HG03139 (cell line): ENCODE measurements at regions not wholly inside any gene's neighbourhood (a gene's known extent, or its start where the extent isn't known, plus 50 kb on each side); places are given as distances from the start of the nearest gene placed in this dataset.
"Not testable (repeated sequence)": the region's sequence is repeated elsewhere in the genome, so short reads cannot be mapped to it uniquely, and the experiment has no call there.

Source experiments
- ATAC-seq: cut with Tn5 transposase; IDR thresholded peaks from one replicate; pipeline ENCODE4 v1.9.1; 2021; ENCODE audit not compliant: unreplicated experiment

DNA sequence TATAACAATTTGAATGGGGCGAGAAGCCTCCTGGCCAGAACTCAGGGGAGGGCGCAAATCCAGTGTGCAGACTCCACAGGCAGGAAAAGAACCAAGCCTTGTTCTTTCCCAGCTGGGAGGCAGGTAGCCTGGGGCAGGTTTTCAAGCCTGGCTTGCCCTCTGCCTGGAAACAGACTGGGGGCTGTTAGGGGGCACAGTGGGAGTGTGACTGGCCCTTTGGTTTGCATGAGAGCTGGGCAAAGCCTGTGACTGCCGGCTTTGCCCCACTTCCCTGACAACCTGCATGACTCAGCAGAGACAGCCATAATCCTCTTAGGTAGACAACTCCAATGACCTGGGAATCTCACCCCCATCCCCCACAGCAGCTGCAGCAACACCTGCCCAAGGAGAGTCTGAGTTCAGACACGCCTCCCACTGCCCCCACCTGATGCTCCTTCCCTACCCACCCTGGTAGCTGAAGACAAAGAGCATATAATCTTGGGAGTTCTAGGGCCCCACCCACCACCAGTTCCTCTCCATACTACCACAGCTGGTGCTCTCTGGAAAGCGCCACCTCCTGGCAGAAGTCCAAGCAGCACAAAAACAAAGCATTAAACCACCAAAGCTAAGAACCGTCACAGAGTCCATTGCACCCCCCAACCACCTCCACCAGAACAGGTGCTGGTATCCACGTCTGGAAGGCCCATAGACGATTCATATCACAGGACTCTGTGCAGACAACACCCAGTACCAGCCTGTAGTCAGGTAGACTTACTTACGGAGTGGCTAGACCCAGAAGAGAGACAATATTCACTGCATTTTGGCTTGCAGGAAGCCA, 402.5 kb downstream of the STK39 start:
- ATAC-seq = no peak

DNA sequence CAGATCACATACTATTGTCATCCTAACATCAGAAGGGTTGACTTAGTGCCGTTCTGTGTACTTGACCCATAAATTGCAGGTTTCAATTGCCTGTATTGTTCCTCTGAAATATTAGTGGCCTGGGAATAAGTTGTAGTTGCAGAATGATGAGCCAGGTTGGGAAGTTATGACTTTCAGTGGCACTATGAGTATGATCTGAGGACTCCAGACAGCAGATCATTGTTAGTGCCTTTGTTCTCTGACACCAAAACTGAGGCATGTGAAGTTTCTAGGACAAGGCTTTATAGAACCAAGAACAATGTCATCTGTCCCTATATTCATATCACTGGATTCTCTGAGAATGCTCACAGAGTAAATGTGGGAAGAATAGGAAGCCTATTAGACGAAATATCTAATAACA, 403.7 kb downstream of the STK39 start:
- ATAC-seq = no peak

DNA sequence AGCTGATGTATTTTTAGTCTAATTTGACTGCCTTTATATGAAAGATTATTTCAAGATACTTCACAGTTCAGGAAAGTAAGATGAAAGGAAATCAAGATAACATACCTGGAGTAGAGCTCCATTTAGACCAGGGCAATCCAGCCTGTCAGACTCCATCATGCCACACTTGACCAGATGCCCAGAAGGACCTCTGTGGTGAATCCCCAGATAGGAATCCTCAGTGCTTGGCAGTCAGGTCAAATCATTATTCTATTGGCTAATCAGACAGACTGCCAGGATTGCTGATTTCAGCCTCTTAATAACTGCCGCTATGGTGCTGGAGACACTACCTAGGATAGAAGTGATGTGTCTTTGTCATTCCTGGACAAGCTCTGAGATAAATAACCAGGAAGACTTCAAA, 404.2 kb downstream of the STK39 start:
- ATAC-seq = no peak

DNA sequence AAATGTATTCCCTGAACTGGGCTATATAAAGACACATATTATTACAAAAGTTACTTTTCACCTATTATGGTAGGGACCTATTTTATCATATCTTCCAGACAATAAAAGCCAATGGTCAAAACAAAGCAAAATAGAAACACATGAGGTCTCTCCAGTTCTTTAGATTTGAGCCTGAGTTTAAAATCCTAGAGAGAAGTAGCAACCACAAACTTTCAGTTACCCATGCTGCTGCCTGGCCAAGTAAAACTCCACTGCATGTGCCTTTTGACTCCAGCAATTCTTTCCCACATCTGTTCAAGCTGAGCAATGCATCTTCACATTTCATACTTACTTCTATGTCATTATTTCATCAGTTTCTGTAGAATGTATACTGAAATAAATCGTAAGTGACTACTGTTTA, 405.3 kb downstream of the STK39 start:
- peak; percentile 61 for ATAC-seq

DNA sequence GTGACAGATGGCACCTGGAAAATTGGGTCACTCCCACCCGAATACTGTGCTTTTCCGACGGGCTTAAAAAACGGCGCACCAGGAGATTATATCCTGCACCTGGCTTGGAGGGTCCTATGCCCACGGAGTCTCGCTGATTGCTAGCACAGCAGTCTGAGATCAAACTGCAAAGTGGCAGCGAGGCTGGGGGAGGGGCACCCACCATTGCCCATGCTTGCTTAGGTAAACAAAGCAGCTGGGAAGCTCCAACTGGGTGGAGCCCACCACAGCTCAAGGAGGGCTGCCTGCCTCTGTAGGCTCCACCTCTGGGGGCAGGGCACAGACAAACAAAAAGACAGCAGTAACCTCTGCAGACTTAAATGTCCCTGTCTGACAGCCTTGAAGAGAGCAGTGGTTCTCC, 412.1 kb downstream of the STK39 start:
- ATAC-seq = not testable (repeated sequence)

DNA sequence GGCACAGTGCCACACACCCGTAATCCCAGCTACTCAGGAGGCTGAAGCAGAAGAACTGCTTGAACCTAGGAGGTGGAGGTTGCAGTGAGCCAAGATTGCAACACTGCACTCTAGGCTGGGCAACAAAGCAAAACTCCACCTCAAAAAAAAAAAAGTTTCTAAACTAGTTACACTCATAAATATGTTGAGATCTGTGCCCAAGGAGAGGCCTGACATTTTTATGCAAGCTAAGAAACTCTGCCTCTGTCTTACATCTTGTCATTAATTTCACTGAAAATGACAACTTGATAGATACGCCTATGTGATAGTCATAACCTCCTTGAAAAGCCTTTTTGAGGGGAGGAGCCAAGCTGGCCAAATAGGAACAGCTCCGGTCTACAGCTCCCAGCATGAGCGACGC, 412.7 kb downstream of the STK39 start:
- no peak for ATAC-seq

DNA sequence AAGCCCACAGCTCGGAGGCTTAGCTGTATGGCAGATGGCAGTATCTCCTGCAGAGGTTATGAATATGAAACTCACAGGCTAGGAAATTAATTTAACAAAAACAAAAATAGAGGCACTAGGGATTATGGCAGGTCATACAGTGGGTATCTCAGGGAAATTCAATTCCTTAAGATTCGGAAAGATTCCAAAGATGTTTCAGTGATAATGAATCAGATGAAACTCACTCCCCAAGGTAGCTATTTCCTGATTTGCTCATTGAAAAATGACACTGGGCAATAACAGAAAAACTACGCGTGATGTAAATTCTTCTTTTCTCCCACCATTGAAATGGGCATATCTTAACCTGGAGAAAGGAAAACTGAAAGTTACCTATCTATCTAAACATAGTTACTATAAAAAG, 414.1 kb downstream of the STK39 start:
- no peak for ATAC-seq

DNA sequence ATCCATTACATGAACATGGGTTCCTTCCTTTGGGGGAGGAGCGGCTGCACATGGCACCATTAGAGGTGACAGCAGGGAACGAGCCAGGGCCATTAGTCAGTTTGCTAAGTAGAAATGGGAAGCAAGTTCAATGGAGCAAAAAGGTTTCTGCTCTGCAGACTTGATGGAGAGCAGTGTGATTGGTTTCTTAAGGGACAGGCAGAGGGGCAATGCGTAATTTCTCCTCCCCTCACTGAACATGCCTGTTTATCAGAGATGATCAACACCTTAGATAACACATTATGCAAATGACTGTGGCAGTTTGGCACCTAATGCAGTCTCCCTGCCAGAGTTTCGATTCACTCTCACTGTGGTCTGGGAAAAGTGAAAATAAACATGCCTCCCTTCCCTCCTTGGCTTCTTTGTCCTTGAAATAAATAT, 414.5 kb downstream of the STK39 start:
- no peak for ATAC-seq

DNA sequence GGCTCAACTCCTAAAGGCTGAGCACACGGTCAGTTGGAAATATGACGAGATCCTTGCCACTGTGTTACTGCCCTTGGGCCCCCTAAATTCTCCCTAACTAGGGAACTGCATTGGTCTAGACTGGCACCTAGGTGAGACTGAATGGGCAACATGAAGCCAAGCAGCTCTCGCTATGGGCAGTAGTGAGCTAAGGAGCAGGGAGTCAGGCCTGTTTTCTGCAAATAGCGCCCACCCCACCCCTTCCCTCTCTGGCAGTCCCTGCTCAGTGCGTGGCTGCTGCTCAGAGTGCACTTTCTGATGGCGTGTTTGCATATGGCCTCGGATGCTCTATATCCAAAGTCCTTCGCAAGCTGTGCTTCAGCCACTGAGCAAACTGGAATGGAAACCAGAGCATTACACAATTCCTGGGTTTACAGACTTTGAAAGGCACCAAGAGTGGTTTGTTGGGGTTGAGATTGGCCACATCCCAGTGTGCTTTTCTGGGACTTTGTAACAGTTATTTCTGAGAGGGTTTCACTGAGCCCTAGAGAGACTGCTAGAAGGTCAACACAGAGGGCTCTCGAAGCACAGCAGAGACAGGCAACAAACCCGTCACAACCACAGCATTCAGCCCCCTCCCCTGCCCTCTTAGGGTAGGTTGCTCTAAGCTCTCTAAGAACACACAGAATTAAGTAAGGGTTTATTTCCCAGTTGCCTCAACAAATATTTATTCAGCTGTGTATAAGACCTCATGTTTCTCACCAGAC, 419.9 kb downstream of the STK39 start:
- no peak for ATAC-seq

DNA sequence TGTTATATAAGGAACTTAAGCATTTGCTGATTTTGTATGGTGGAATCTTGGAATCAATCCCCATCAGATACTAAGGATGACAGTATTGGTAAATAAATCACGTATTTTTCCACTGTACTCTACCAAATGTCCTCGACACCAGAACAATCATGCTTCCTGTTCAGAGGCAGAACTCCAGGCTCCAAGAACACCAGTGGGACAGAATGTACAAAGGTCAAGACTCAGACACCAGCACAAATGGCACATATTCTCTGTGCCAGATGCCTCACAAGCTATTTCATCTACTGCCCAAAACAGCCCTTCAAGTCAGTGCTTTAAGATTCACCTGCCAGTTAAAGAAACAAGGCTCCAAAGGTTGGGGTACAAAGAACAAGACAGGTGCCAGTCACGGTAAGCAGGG, 420.5 kb downstream of the STK39 start:
- ATAC-seq = no peak

DNA sequence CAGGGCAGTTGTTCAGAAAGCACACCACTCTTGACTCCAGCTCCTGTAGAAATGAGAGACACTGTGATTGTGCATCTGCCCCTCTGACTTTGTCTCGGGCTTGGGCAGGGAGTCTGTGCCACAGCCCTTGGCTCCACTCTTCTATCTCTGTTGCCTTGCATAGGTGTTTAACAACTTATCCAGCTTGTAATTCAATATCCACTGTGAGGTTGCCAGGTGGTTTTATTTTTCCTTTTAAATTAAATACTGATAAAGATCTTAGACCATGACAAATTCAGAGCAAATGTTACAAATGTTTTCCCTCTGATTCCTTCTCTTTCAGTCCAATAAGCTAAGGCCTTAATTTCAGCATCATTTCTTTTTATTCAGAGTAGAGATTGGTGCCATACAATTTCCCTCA, 421.7 kb downstream of the STK39 start:
- no peak for ATAC-seq

DNA sequence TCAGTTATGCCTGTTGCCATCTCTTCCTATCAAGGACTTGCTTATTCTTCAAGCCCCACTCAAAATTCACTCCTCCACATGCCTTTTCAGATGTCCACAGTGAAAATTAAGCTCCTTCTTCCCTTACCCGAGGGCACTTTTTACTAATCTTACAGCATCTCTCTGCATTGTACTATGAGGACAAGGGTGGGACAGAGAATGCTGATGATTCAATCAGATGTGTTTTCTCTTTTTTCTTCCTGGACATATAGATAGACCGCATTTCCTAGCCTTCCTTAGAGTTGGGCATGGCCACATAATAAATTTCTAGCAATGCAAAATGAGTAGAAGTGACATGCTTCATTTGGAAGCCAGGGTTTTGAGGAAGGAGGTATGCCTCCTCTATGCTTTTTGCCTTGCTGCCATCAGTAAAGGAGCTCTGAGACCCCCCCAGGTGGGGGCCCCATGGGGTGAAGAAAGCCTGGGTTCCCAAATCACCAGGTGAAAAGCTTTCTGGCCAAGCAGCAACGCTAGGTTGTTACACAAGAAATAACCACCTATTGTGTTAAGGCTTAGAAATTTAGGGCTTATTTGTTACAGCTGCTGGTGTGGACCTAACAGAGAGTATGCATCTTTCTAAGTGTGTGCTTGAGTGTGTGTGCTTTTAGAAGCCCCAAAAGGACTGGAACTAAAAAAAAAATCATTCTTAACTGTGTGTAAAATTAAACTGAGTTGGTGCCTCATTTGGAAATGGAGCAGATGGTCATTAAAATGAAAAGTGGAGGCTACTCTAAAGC, 424.5 kb downstream of the STK39 start:
- no peak for ATAC-seq

DNA sequence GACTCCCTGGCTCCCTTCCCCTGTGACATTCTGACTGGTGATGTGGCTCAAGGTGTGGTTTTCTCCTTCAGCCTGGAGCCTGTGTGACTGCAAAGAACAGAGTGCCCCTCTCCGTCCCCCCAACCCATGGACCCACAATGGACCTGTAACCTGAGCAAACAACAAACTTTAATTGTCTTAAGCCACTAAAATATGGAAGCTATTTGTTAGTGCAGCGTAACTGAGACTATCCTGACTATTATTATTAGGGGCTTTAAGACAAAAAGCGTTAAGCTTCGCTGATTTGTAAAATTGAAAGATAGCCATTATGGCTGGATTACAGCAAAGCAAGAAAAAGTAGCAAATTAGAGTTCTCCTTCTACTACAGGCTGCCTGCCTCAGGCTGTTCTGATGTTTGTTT, 426.9 kb downstream of the STK39 start:
- no peak for ATAC-seq

DNA sequence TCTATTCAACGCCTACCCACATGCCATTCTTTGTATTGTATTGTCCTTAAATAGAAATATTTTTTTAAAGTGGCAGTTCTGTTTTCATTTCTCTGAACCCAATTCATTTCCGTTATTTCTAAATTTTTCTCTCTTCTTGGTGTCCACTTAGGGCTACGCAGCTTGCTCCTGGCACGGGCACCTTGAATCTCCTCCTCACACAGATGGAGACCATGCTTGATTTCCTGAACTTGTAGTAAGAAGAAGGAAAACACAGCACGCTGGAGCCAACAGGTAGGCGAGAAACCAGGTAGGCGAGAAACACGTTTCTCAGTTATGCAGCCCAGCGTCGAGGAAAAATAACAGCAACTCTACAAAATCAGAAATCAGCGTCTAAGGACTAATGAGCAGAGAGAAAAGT, 428.9 kb downstream of the STK39 start:
- no peak for ATAC-seq

DNA sequence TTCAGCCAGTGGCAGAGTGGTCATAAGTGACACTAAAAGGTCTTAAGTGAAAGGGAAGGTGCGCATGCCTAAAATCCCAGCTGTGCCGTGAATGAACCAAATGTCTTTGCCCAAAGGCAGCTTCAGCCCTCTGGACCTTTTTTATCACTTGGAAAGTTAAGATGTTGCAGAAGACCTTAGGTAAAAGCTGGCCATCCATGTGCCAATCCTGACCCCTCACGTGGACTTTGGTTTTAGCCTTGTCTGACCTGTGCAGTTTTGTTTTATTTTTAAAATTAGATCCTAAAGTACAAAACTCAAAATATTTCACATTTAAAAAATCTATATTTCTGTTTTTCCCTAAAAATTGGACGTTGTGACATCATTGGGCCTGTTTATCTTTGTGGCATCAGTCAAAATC, 429.5 kb downstream of the STK39 start:
- ATAC-seq = no peak

DNA sequence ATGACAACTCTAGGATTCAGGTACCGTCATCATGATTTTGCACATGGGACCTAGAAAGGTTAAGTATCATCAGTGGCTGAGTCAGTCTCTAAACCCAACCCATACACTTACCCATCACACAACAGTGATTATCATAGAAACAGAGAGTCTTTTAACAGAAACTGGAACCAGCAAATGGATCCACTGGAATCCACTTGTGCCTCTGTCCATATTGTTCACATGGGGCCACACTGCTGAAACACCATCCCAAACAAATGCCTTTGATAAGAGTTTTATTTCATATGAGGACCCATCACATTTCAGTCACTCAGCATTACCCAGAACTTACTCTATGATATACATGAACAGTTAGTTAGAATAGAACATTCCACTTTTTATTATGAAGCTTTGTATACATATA, 430.0 kb downstream of the STK39 start:
- no peak for ATAC-seq

DNA sequence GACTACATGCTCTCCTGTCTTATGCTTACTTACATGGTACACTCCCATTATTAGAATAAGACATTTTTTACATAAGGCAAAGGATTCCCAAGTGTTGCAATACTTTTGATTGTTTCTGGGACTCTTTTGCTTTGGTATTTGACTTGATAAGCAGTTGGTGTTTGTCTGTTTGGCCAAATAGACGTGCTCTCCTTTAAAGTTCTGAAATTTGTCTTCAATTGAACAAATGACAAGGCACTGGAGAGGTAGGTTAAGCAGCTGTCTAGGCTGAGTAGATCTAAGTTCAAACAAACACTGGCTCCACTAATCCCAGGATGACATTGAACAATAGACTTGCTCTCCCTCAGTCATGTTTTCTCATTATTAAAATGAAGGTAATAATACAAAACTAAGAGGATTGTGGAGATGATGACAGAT, 430.5 kb downstream of the STK39 start:
- ATAC-seq = no peak

DNA sequence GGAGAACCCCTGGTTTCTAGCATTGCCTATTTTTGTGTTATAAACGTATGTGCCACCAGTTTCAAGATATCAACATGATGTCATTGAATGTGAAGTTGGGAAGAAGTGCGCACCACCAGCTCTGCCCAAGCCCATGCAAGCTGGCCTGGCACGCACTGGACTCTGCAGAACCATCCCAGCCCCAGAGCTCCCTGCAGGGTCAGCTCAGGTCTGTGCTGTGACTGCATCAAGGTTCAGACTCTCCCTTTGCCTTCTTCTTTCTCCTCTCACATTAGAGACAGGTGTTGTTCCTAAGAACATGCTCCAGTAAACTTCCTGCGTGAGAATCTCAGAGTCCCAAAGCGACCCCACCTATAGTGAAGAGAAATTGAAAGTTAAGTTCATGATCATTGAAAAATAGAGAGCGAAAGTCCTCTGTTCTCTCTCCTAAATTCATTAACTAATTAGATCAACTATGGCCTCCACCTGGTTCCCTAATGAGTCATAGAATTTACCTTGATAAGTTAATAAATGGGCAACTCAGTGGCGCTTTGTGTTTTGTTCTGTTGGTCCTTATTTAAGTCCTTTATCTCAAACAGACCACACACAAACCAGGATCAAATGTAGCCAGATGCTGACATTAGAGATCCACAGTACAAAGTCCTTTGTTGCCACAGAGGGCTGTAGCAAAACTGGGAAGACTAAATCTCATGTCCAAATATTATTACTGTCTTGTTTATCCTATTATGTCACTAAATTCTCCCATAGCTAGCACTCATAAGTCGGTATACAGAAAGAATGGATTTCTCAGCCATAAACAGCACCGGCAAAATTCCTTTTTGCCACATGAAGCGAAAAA, 432.3 kb downstream of the STK39 start:
- peak; percentile 76 for ATAC-seq

DNA sequence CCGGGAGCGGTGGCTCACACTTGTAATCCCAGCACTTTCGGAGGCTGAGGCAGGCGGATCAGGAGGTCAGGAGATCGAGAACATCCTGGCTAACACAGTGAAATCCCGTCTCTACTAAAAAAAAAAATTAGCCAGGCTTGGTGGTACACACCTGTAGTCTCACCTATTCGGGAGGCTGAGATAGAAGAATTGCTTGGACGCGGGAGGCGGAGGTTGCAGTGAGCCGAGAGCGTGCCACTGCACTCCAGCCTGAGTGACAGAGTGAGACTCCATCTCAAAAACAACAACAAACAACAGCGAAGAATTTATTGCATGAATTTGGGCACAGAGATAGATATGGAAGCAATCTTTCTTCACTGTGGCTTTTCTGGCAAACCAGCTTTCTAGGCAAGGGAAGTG, 432.9 kb downstream of the STK39 start:
- not testable (repeated sequence) for ATAC-seq

DNA sequence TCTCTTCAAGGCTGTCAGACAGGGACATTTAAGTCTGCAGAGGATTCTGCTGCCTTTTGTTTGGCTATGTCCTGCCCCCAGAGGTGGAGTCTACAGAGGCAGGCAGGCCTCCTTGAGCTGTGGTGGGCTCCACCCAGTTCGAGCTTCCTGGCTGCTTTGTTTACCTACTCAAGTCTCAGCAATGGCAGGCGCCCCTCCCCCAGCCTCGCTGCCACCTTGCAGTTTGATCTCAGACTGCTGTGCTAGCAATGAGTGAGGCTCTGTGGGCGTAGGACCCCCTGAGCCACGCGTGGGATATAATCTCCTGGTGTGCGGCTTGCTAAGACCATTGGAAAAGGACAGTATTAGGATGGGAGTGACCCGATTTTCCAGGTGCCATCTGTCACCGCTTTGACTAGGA, 437.6 kb downstream of the STK39 start:
- not testable (repeated sequence) for ATAC-seq

DNA sequence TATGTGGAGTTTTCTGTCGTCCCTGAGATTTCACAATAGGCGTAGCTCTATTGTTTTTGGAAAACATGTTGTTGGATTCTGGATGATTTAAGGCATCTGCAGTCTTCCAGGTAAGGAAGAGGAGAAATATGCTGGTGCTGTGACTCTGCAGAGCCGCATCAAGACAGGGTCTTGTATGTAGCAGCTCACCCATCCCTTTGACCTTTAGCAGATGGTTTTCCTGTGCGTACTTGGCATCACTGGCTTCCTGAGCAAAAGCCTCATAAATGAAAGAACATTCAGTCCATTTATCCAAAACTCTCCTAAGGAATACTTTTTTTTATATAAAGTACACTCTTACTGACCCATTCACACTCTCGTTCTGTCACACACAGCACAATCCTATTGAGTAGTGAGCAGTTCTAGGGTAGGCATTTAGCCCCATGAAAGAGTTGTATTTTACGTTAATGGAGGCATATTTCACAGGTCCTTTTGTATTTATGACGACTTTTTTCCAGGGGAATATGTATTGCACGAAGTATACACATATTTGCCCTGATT, 443.9 kb downstream of the STK39 start:
- ATAC-seq = no peak
